Retinal pigment epithelial cell (primary cell): ENCODE measurements at regions not wholly inside any gene's neighbourhood (a gene's known extent, or its start where the extent isn't known, plus 50 kb on each side); places are given as distances from the start of the nearest gene placed in this dataset.

Experiments
- DNase-seq: peaks from one replicate; pipeline ENCODE4 v3.0.0-alpha.2; 2010; ENCODE audit warnings: low read depth
- H3K4me3 ChIP-seq: 2 replicates; pipeline ENCODE4 v1.5.1; 2011; ENCODE audit warnings: mild to moderate bottlenecking, low read length, control low read depth, moderate library complexity
- CTCF ChIP-seq: conservative IDR thresholded peaks from 2 replicates; pipeline ENCODE4 v1.5.1; 2011; ENCODE audit warnings: low read depth, low read length, control low read depth, inconsistent platforms

- TF ChIP-seq CTCF, result no peak
- no peak overlapping the region for H3K4me3 ChIP-seq
- no peak for DNase-seq
These were observed 236.2 kb downstream of the IKZF2 start for GRCh38 chr2:212915121-212915782.

- TF ChIP-seq CTCF, result no peak
- no peak overlapping the region for H3K4me3 ChIP-seq
- no peak for DNase-seq
These were observed 237.0 kb downstream of the IKZF2 start for GRCh38 chr2:212914392-212914791.

- DNase-seq, result no peak
- no peak for TF ChIP-seq CTCF
- no peak overlapping the region for H3K4me3 ChIP-seq
These were observed 237.6 kb downstream of the IKZF2 start for GRCh38 chr2:212913640-212914306.

- no peak for DNase-seq
- no peak overlapping the region for H3K4me3 ChIP-seq
- no peak for TF ChIP-seq CTCF
These were observed 238.8 kb downstream of the IKZF2 start for GRCh38 chr2:212912445-212913103.

GRCh38 chr2:212911011-212911410, 240.4 kb downstream of the IKZF2 start:
- DNase-seq, result no peak
- H3K4me3 ChIP-seq, result no peak overlapping the region
- no peak for TF ChIP-seq CTCF

GRCh38 chr2:212908682-212909435, 242.6 kb downstream of the IKZF2 start:
- no peak for DNase-seq
- no peak for TF ChIP-seq CTCF

More at GRCh38 chr2:212908682-212909435, 242.6 kb downstream of the IKZF2 start:
- H3K4me3 ChIP-seq, result no peak overlapping the region
